ENCODE measurements at regions not wholly inside any gene's neighbourhood (a gene's known extent, or its start where the extent isn't known, plus 50 kb on each side); places are given as distances from the start of the nearest gene placed in this dataset.

DNA sequence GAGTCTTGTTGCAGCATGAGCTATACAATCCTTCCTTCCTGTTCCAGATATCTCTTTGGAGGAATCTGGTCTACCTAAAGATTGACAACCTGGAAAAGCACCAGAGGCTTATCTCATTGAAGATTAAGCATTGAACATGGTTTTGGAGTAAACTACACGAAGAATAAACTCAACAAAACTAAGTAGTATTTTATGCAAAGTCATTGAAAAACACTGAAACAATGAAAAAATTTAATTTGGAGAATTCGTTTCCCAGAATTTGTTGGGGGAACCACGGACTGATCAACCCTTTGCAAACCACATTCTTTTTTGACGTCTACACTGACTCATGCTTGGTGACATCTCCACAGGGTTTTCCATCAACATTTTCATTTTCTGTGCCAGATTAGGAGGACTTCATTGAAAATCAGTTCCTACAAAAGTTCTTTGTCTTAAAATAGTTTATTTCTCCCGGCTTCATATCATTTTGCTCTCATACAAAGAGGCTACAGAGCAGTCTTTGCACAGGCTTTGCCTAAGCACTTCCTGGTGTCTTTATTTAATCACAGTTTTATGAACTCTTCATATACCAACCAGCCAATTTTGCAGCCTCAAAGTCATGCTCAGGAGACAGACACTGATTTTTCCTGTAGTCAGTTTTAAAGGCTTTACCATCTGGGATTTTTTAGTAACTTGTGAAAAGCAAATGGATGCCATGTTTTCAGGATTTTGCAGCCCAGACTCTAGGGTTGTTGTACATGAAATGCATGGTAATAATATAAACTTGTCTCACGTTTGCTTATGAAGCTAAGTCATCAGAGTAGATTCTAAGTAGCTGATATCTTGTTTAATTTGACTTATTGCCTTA is 186.3 kb downstream of the C11orf91 start:
- no peak overlapping the region for H3K27ac ChIP-seq (ENCODE audit: extremely low read depth, low read depth, low read length)
- no TSS peak for BruUV-seq (replicated peaks)

More for the DNA sequence above, 186.3 kb downstream of the C11orf91 start:
- no peak overlapping the region for H2AFZ ChIP-seq (ENCODE audit: low read depth, low read length)
- ChIA-PET CTCF (ENCODE audit: low intra/inter-chr PET ratio) (no interaction called here), POLR2A (interaction anchor here (0.7 to 0.9 kb wide), 2 partner anchors 180 to 1287 kb away, joined by 3 read pairs; no protein-coding TSS in a partner anchor)
- H3K4me2 ChIP-seq (ENCODE audit: insufficient read depth, low read length): no peak overlapping the region
- peak; percentile 52; the same call in 1 of the 2 replicates for TF ChIP-seq MAFG (tag; conservative IDR thresholded peaks at IDR 0.05)
- no peak for TF ChIP-seq SAFB (IDR thresholded peaks at IDR 0.05; ENCODE audit: borderline replicate concordance, low read depth, low read length)
- TF ChIP-seq, protein P1, sequence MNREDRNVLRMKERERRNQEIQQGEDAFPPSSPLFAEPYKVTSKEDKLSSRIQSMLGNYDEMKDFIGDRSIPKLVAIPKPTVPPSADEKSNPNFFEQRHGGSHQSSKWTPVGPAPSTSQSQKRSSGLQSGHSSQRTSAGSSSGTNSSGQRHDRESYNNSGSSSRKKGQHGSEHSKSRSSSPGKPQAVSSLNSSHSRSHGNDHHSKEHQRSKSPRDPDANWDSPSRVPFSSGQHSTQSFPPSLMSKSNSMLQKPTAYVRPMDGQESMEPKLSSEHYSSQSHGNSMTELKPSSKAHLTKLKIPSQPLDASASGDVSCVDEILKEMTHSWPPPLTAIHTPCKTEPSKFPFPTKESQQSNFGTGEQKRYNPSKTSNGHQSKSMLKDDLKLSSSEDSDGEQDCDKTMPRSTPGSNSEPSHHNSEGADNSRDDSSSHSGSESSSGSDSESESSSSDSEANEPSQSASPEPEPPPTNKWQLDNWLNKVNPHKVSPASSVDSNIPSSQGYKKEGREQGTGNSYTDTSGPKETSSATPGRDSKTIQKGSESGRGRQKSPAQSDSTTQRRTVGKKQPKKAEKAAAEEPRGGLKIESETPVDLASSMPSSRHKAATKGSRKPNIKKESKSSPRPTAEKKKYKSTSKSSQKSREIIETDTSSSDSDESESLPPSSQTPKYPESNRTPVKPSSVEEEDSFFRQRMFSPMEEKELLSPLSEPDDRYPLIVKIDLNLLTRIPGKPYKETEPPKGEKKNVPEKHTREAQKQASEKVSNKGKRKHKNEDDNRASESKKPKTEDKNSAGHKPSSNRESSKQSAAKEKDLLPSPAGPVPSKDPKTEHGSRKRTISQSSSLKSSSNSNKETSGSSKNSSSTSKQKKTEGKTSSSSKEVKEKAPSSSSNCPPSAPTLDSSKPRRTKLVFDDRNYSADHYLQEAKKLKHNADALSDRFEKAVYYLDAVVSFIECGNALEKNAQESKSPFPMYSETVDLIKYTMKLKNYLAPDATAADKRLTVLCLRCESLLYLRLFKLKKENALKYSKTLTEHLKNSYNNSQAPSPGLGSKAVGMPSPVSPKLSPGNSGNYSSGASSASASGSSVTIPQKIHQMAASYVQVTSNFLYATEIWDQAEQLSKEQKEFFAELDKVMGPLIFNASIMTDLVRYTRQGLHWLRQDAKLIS (CRISPR knock-in tag; IDR thresholded peaks at IDR 0.05): no peak
- TF ChIP-seq NELFE (IDR thresholded peaks at IDR 0.05; ENCODE audit: insufficient read depth, insufficient read length): no peak
- TF ChIP-seq MTF1 (CRISPR knock-in tag; IDR thresholded peaks at IDR 0.05; ENCODE audit: borderline replicate concordance): no peak
- TF ChIP-seq ZNF316 (IDR thresholded peaks at IDR 0.05): peak; percentile 7; the same call in 1 of the 2 replicates
- H3K36me3 ChIP-seq (ENCODE audit: control insufficient read depth, insufficient read depth, low read length): no peaks in the 10 kb centered on the region
- 0% methylated on average over 6 of the region's 6 CpGs for WGBS (ENCODE audit: insufficient coverage, low coverage, missing lambda C conversion rate)
- ATAC-seq (no peak), FAIRE-seq (no peak), DNase-seq (ENCODE audit: extremely low read depth in 1 of 4, low spot score in 3 of 4) (no peak)
- no peaks in the 10 kb centered on the region for H3K9me1 ChIP-seq (ENCODE audit: control insufficient read depth, insufficient read depth, low read length)
- in situ Hi-C loops (cut with MboI): no loop called here
- no peaks in the 10 kb centered on the region for H3K4me1 ChIP-seq (replicated peaks in 1 of 2; ENCODE audit: control insufficient read depth in 2 of 2, insufficient read depth in 2 of 2, low read length in 2 of 2)
- intact Hi-C loops (cut with micrococcal nuclease): no loop called here
- no peaks in the 10 kb centered on the region for H3K79me2 ChIP-seq (ENCODE audit: control insufficient read depth, insufficient read depth, low read length)
- H4K20me1 ChIP-seq (replicated peaks; ENCODE audit: control insufficient read depth, insufficient read depth, low read length): no peaks in the 10 kb centered on the region
- peaks cover 0 to 5% of the 10 kb centered on the region in 2 experiments; a peak in 2 of 5 replicates for H3K27me3 ChIP-seq (ENCODE audit: control insufficient read depth in 2 of 2, insufficient read depth in 2 of 2, low read length in 2 of 2)
- no peak overlapping the region for H3K4me3 ChIP-seq
- H3K9ac ChIP-seq (ENCODE audit: insufficient read depth in 1 of 2, low read depth in 2 of 2, low read length in 2 of 2): no peak overlapping the region
- H3K9me3 ChIP-seq (replicated peaks; ENCODE audit: control insufficient read depth, insufficient read depth, low read depth, low read length): no peaks in the 10 kb centered on the region

All from K562 (cell line).